Liver (tissue), 8 donors: ENCODE measurements at regions not wholly inside any gene's neighbourhood (a gene's known extent, or its start where the extent isn't known, plus 50 kb on each side); places are given as distances from the start of the nearest gene placed in this dataset.

ENCODE experiments used
- DNase-seq: peaks from one replicate; pipeline ENCODE4 v3.0.0-alpha.2; 2017; ENCODE audit warnings: low spot score
- H3K27ac ChIP-seq, 2 donors: one replicate each; pipeline ENCODE4 v1.7.0; 2013; ENCODE audit warnings: inconsistent platforms in 2 of 2, low read length in 2 of 2, control low read depth in 1 of 2, low read depth in 1 of 2, mild to moderate bottlenecking in 1 of 2
- H3K27me3 ChIP-seq, 4 donors: one replicate each; pipeline versions ENCODE4 v1.6.1 to v1.7.0; 2013; ENCODE audit warnings: low read length in 3 of 4, inconsistent platforms in 1 of 4, mild to moderate bottlenecking in 1 of 4, moderate library complexity in 1 of 4; ENCODE audit not compliant: control insufficient read depth in 4 of 4, insufficient read depth in 4 of 4
- H3K36me3 ChIP-seq, 4 donors: one replicate each; pipeline versions ENCODE4 v1.6.1 to v1.7.0; 2013; ENCODE audit warnings: low read length in 3 of 4, mild to moderate bottlenecking in 3 of 4, low read depth in 1 of 4, moderate library complexity in 1 of 4; ENCODE audit not compliant: control insufficient read depth in 4 of 4, insufficient read depth in 3 of 4
- H3K4me1 ChIP-seq, 4 donors: one replicate each; pipeline versions ENCODE4 v1.6.1 to v1.7.0; 2013; ENCODE audit warnings: low read length in 3 of 4, mild to moderate bottlenecking in 3 of 4, moderate library complexity in 1 of 4; ENCODE audit not compliant: control insufficient read depth in 4 of 4, insufficient read depth in 4 of 4
- H3K4me3 ChIP-seq, 3 donors: one replicate each; pipeline versions ENCODE4 v1.6.1 to v1.7.0; 2013; ENCODE audit warnings: low read length in 3 of 3, control low read depth in 1 of 3, low read depth in 1 of 3, mild to moderate bottlenecking in 1 of 3
- H3K9ac ChIP-seq, 2 donors: one replicate each; pipeline ENCODE4 v1.7.0; 2013; ENCODE audit warnings: low read length in 2 of 2, mild to moderate bottlenecking in 2 of 2, moderate library complexity in 2 of 2, control low read depth in 1 of 2, low read depth in 1 of 2
- H3K9me3 ChIP-seq, 4 donors: one replicate each; pipeline versions ENCODE4 v1.6.1 to v1.7.0; 2013; ENCODE audit warnings: low read length in 3 of 4; ENCODE audit not compliant: control insufficient read depth in 4 of 4
- ATF3 ChIP-seq: IDR thresholded peaks from 2 replicates; pipeline ENCODE4 v1.6.1; 2016; ENCODE audit warnings: antibody characterized with exemption
- CTCF ChIP-seq: fragments of 150-350 bp; IDR thresholded peaks from 2 replicates; pipeline ENCODE4 v1.5.1; 2017; ENCODE audit warnings: improper control_type of control experiment, low read depth, low read length; ENCODE audit not compliant: missing input control
- EGR1 ChIP-seq, 2 donors: IDR thresholded peaks; 2 replicates each; pipeline ENCODE4 v1.6.1; 2016 to 2018; ENCODE audit warnings: antibody characterized with exemption in 2 of 2, low read depth in 2 of 2
- FOXA1 ChIP-seq: IDR thresholded peaks from 2 replicates; pipeline ENCODE4 v1.6.1; 2016; ENCODE audit warnings: antibody characterized with exemption
- FOXA2 ChIP-seq: IDR thresholded peaks from 2 replicates; pipeline ENCODE4 v1.6.1; 2016; ENCODE audit warnings: antibody characterized with exemption
- GABPA ChIP-seq, 2 donors: IDR thresholded peaks in 1 of 2; conservative IDR thresholded peaks in 1 of 2; 2 replicates each; pipeline ENCODE4 v1.6.1; 2016; ENCODE audit warnings: antibody characterized with exemption in 2 of 2, mild to moderate bottlenecking in 1 of 2, moderate library complexity in 1 of 2
- HNF4A ChIP-seq, 2 donors: conservative IDR thresholded peaks; 2 replicates each; pipeline ENCODE4 v1.6.1; 2016; ENCODE audit warnings: antibody characterized with exemption in 2 of 2, mild to moderate bottlenecking in 2 of 2
- HNF4G ChIP-seq: IDR thresholded peaks from 2 replicates; pipeline ENCODE4 v1.6.1; 2016; ENCODE audit warnings: antibody characterized with exemption
- JUND ChIP-seq, 2 donors: IDR thresholded peaks; 2 replicates each; pipeline ENCODE4 v1.6.1; 2016; ENCODE audit warnings: antibody characterized with exemption in 2 of 2
- NR2F2 ChIP-seq: IDR thresholded peaks from 2 replicates; pipeline ENCODE4 v1.6.1; 2016; ENCODE audit warnings: antibody characterized with exemption
- REST ChIP-seq: IDR thresholded peaks from 2 replicates; pipeline ENCODE4 v1.6.1; 2016; ENCODE audit warnings: antibody characterized with exemption, mild to moderate bottlenecking
- RXRA ChIP-seq, 2 donors: IDR thresholded peaks; 2 replicates each; pipeline ENCODE4 v1.6.1; 2017 to 2018; ENCODE audit warnings: antibody characterized with exemption in 2 of 2, mild to moderate bottlenecking in 1 of 2
- SP1 ChIP-seq: IDR thresholded peaks from 2 replicates; pipeline ENCODE4 v1.6.1; 2018; ENCODE audit warnings: antibody characterized with exemption, mild to moderate bottlenecking
- TAF1 ChIP-seq: conservative IDR thresholded peaks from 2 replicates; pipeline ENCODE4 v1.6.1; 2016; ENCODE audit warnings: antibody characterized with exemption, mild to moderate bottlenecking
- ZBTB33 ChIP-seq: IDR thresholded peaks from 2 replicates; pipeline ENCODE4 v1.6.1; 2016; ENCODE audit warnings: antibody characterized with exemption
- WGBS: extraction: QIAGEN DNeasy Blood & Tissue Kit; methylation state at CpG from one replicate; pipeline ENCODE4 v1.1.7; 2013; 5-methylcytosine and 5-hydroxymethylcytosine counted together
- donor health status: healthy.
- donor health status: healthy.
- donor health status: healthy.
- donor health status: healthy.
- donor health status: healthy.

GRCh38 chr6:14645841-14646240 is 528.3 kb downstream of the CD83 start:
- H3K27ac ChIP-seq = no peak overlapping the region
- H3K9me3 ChIP-seq = no peaks in the 10 kb centered on the region
- H3K36me3 ChIP-seq = no peaks in the 10 kb centered on the region
- no peak for DNase-seq
- H3K27me3 ChIP-seq = no peaks in the 10 kb centered on the region
- TF ChIP-seq SP1 (no peak), ATF3 (no peak), HNF4A (conservative IDR thresholded peaks at IDR 0.05) (no peak), TAF1 (no peak), EGR1 (IDR thresholded peaks at IDR 0.05; ENCODE audit: low read depth in 2 of 2) (no peak), REST (no peak), FOXA1 (no peak), HNF4G (no peak), NR2F2 (no peak), GABPA (IDR thresholded peaks at IDR 0.05 in 1 of 2, conservative IDR thresholded peaks at IDR 0.05 in 1 of 2) (no peak), ZBTB33 (no peak), RXRA (IDR thresholded peaks at IDR 0.05) (no peak), JUND (IDR thresholded peaks at IDR 0.05) (no peak), CTCF (no peak)
- H3K4me1 ChIP-seq = no peaks in the 10 kb centered on the region
- H3K9ac ChIP-seq = no peak overlapping the region
- WGBS = 97% methylated on average over 3 of the region's 3 CpGs
- no peak overlapping the region for H3K4me3 ChIP-seq

- WGBS = 100% methylated on average over 1 of the region's 1 CpG
- no peaks in the 10 kb centered on the region for H3K4me1 ChIP-seq
- TF ChIP-seq EGR1 (IDR thresholded peaks at IDR 0.05; ENCODE audit: low read depth in 2 of 2) (no peak), FOXA1 (no peak), HNF4G (no peak), CTCF (no peak), REST (no peak), FOXA2 (no peak)
- no peaks in the 10 kb centered on the region for H3K9me3 ChIP-seq
- no peaks in the 10 kb centered on the region for H3K27me3 ChIP-seq
- H3K4me3 ChIP-seq = no peak overlapping the region
- no peak overlapping the region for H3K9ac ChIP-seq
- H3K36me3 ChIP-seq = no peaks in the 10 kb centered on the region
- DNase-seq = no peak
- H3K27ac ChIP-seq = no peak overlapping the region
Observed at GRCh38 chr6:14646371-14646770, 528.8 kb downstream of the CD83 start.
